ENCODE measurements at regions not wholly inside any gene's neighbourhood (a gene's known extent, or its start where the extent isn't known, plus 50 kb on each side); places are given as distances from the start of the nearest gene placed in this dataset.

DNA sequence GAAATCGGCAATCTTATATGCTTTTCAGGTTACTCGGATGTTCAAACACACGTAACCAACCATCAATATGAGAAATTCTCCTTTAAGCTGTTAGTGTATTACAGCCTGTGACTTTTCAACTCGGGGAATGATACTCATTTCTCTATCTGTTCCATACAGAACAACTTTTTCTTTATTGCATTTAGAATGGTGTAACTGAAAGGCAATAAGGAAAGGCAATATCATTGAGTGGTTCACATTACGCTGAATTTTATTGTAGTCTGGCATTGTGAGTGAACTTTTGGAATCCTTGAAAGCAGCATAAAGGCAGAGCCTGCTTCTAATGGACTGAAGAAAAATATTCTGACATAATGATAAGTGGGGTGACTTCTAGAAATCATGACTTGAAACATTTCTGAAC lies 54.4 kb upstream of the MEF2C start:
- TF ChIP-seq CTCF (conservative IDR thresholded peaks at IDR 0.05; ENCODE audit: low read length) (no peak), EZH2phosphoT487 (IDR thresholded peaks at IDR 0.05; ENCODE audit: borderline replicate concordance, low read depth, low read length) (no peak)

Measured in OCI-LY7 (cell line).